Tibial artery (tissue), 4 donors: ENCODE measurements at regions not wholly inside any gene's neighbourhood (a gene's known extent, or its start where the extent isn't known, plus 50 kb on each side); places are given as distances from the start of the nearest gene placed in this dataset.
A peak's percentile ranks its signal among the peaks of the same experiment; 100 is the strongest.

Source experiments
- DNase-seq, 2 donors: peaks; one replicate each; pipeline ENCODE4 v3.0.0-alpha.2; 2019
- H3K27ac ChIP-seq, 2 donors: fragments of 200-600 bp; sonication (generic) in 1 of 2; 1 replicate in 1 of 2; 2 replicates in 1 of 2; pipeline ENCODE4 v1.5.1; 2018 to 2019; ENCODE audit warnings: mild to moderate bottlenecking in 1 of 2
- H3K27me3 ChIP-seq, 2 donors: fragments of 200-600 bp; sonication (generic) in 1 of 2; one replicate each; pipeline versions ENCODE4 v1.5.1 to v1.6.0; 2016 to 2019
- H3K36me3 ChIP-seq, 3 donors: fragments of 200-600 bp; sonication (generic) in 2 of 3; one replicate each; pipeline ENCODE4 v1.5.1; 2016 to 2019; ENCODE audit warnings: mild to moderate bottlenecking in 2 of 3
- H3K4me1 ChIP-seq, 4 donors: fragments of 200-600 bp; sonication (generic) in 2 of 4; 1 replicate in 3 of 4; 2 replicates in 1 of 4; pipeline ENCODE4 v1.5.1; 2016 to 2019
- H3K4me3 ChIP-seq, 2 donors: fragments of 200-600 bp; sonication (generic) in 1 of 2; 1 replicate in 1 of 2; 2 replicates in 1 of 2; pipeline ENCODE4 v1.5.1; 2018 to 2019; ENCODE audit warnings: mild to moderate bottlenecking in 2 of 2
- H3K9me3 ChIP-seq, 3 donors: fragments of 200-600 bp; sonication (generic) in 1 of 3; one replicate each; pipeline ENCODE4 v1.5.1; 2016 to 2019
- intact Hi-C: fragments of 100-400 bp; cut with DNase I; formaldehyde crosslinking; loops from one replicate; pipeline ENCODE4 v1.15.0; 2023; ENCODE audit warnings: low total_unique reads
- TF ChIP-seq, protein P1 (sequence below), 2 experiments: fragments of 200-600 bp in 1 of 2; fragments of 450-650 bp in 1 of 2; IDR thresholded peaks; one replicate each; pipeline ENCODE4 v1.5.1; 2017 to 2019; ENCODE audit warnings: antibody characterized with exemption in 2 of 2, mild to moderate bottlenecking in 1 of 2, moderate library complexity in 1 of 2

DNA sequence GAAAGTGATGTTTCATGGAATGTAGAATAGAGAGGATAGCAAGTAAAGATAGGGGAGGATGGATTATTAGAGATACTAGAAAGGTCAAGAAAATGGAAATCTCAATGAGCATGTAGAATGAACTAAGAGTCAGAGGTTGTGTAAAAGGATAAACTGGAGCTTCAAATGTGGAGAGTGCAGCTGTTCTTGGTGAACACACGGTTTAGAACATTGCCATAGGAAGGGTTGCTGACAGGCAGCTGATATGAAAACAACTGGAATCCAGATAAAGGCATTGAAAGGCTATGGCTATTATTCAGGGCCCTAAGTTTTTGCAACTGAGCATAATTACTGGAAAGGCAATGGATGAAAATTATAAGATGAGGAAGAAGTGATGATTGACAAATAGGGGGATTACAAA is 239.6 kb upstream of the VEGFC start:
- no peak overlapping the region for H3K4me3 ChIP-seq
- H3K27me3 ChIP-seq, result no peaks in the 10 kb centered on the region
- intact Hi-C loops, result no loop called here
- no peaks in the 10 kb centered on the region for H3K4me1 ChIP-seq
- no peak for DNase-seq
- H3K36me3 ChIP-seq, result no peaks in the 10 kb centered on the region
- TF ChIP-seq, protein P1, sequence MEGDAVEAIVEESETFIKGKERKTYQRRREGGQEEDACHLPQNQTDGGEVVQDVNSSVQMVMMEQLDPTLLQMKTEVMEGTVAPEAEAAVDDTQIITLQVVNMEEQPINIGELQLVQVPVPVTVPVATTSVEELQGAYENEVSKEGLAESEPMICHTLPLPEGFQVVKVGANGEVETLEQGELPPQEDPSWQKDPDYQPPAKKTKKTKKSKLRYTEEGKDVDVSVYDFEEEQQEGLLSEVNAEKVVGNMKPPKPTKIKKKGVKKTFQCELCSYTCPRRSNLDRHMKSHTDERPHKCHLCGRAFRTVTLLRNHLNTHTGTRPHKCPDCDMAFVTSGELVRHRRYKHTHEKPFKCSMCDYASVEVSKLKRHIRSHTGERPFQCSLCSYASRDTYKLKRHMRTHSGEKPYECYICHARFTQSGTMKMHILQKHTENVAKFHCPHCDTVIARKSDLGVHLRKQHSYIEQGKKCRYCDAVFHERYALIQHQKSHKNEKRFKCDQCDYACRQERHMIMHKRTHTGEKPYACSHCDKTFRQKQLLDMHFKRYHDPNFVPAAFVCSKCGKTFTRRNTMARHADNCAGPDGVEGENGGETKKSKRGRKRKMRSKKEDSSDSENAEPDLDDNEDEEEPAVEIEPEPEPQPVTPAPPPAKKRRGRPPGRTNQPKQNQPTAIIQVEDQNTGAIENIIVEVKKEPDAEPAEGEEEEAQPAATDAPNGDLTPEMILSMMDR (IDR thresholded peaks at IDR 0.05), result no peak
- no peak overlapping the region for H3K27ac ChIP-seq
- H3K9me3 ChIP-seq, result no peaks in the 10 kb centered on the region

DNA sequence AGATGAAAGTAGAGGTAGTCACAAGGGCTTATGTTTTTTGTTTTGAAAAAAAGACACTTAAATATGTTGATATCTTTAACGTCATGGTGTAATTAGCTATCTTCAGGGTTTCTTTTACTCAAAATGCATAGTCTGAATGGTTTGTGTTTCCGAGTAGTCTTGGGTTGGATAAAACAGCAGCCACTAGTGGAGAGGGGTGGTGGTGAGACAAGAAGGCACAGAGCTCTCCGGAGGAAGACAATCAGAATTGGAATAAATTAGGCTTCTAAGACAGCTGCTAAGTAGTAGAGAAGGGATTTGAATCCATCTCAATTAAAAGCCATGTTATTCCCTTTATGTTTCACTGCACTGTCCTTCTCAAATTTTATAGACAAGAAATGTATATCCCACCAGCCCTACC is 240.4 kb upstream of the VEGFC start:
- no peak overlapping the region for H3K4me3 ChIP-seq
- DNase-seq, result no peak
- no peak overlapping the region for H3K27ac ChIP-seq
- no peaks in the 10 kb centered on the region for H3K9me3 ChIP-seq
- intact Hi-C loops, result no loop called here
- no peaks in the 10 kb centered on the region for H3K27me3 ChIP-seq
- H3K4me1 ChIP-seq, result no peaks in the 10 kb centered on the region
- TF ChIP-seq, protein P1 (IDR thresholded peaks at IDR 0.05), result no peak
- H3K36me3 ChIP-seq, result no peaks in the 10 kb centered on the region

DNA sequence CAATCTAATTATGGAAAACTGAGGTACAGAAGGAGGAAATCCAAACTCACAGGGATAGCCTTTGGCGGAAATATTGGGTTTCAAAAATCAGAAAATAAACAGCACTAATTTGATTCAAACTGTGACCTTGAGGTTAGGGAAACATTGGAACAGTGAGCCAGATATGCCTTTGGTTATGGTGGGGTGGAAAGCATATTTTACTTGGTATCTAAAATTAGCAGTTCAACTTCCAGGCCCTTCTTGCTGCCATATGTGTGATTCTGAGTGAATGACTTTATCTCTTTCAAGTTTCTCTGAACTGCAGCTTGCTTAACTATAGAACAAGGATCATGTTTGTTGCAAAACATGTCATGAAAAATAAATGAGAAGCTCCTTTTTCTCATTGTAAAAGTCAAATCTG is 240.9 kb upstream of the VEGFC start:
- Histone ChIP-seq H3K27me3 (no peaks in the 10 kb centered on the region), H3K27ac (no peak overlapping the region), H3K36me3 (no peaks in the 10 kb centered on the region), H3K4me1 (no peaks in the 10 kb centered on the region), H3K9me3 (no peaks in the 10 kb centered on the region), H3K4me3 (no peak overlapping the region)
- intact Hi-C loops, result no loop called here
- TF ChIP-seq, protein P1 (IDR thresholded peaks at IDR 0.05), result no peak
- no peak for DNase-seq

DNA sequence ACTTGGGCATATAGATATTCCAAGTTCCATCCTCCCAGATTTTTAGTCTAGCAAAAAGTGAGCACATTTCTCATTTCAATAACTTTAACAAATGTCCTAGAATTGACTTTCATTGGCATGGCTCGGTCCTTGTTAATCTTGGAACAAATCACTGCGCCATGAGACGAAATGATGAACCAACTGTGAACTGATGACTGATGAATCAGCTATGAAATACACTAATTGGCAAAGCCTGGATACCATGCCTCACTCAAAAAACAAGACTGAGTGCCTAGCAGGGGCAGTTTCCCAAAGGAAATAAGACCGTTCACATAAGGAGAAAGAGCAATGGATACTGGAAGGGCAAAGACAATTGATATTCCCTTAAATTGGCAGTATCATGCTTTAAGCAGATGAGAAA is 248.6 kb upstream of the VEGFC start:
- intact Hi-C loops, result loop anchor here (10.0 kb wide), 1 partner anchor 667 kb away; no protein-coding TSS in a partner anchor
- no peak for DNase-seq
- TF ChIP-seq, protein P1 (IDR thresholded peaks at IDR 0.05), result no peak

DNA sequence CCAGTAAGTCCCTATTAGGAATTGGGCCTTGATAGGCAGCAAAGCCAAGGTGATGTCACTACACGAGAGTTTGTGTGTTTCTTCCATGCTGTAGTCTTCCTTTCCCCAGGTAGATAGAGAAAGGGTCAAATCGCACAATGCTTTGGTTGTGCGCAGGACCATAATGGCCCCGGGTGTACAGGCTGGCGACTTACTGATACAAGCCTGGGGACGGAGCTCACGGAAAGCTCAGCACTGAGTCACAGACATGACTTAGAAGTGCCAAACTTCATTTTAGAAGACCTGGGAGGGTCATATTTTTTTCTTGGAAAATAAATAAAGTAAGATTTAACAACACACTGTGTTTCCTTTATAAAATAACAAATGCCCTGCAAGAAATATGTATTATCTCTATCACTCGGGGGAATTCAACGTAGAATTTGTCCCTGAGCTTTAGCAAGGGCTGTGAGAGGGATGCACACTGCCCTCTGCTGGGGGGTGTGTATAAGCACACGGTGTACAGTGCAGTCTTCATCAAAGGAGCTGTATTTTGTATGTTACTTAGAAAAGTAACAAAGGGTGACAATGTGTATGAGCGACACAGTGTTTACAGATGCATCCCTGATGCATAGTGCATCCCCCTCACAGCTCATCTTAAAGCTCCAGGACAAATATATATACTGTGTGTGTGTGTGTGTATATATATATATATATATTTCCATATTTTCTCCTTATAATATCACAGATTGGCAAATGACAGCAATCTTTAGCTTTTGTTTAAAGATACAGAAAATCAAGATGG is 254.5 kb upstream of the VEGFC start:
- H3K4me3 ChIP-seq, result no peak overlapping the region

More for the DNA sequence above, 248.6 kb upstream of the VEGFC start:
- Histone ChIP-seq H3K27ac (no peak overlapping the region), H3K4me3 (no peak overlapping the region), H3K27me3 (no peaks in the 10 kb centered on the region), H3K9me3 (no peaks in the 10 kb centered on the region), H3K4me1 (no peaks in the 10 kb centered on the region), H3K36me3 (no peaks in the 10 kb centered on the region)

More for the DNA sequence above, 254.5 kb upstream of the VEGFC start:
- DNase-seq, result no peak
- Histone ChIP-seq H3K4me1 (peaks cover 0 to 3% (median under 1%) of the 10 kb centered on the region in 4 donors), H3K36me3 (no peaks in the 10 kb centered on the region), H3K27ac (no peak overlapping the region), H3K27me3 (no peaks in the 10 kb centered on the region), H3K9me3 (no peaks in the 10 kb centered on the region)
- intact Hi-C loops, result loop anchor here (10.0 kb wide), 1 partner anchor 672 kb away; no protein-coding TSS in a partner anchor
- TF ChIP-seq, protein P1 (IDR thresholded peaks at IDR 0.05), result peak; percentile 50 to 70
